ENCODE measurements at regions not wholly inside any gene's neighbourhood (a gene's known extent, or its start where the extent isn't known, plus 50 kb on each side); places are given as distances from the start of the nearest gene placed in this dataset.

DNA sequence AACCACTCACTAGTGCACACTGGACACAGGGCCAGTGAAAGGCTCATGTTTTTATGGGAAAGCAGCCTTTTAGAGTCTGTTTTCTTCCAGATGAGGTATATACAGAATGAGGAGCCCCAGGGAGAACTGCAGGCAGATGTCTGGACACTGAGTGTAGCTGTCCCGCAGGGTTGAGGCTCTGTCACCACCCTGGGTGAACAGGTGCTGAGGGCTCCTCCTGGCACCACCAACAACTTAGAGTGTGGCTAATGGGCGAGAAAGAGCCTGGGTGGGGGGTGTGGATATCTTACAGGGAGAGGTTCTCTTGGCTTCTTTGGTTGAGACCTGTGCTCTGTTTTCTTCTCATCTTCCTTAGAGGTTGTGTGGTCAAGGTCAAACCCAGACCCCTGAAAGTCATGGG, 202.1 kb upstream of the GPR12 start:
- no peaks in the 10 kb centered on the region for H3K9me3 ChIP-seq
- DNase-seq, result no peak
- no peaks in the 10 kb centered on the region for H3K36me3 ChIP-seq
- peaks cover 0 to 8% (median 0%) of the 10 kb centered on the region in 7 donors for H3K27me3 ChIP-seq (replicated peaks in 1 of 7)
- TF ChIP-seq POLR2AphosphoS5 (IDR thresholded peaks at IDR 0.05) (no peak), POLR2A (IDR thresholded peaks at IDR 0.05) (no peak)
- TF ChIP-seq, protein P1, sequence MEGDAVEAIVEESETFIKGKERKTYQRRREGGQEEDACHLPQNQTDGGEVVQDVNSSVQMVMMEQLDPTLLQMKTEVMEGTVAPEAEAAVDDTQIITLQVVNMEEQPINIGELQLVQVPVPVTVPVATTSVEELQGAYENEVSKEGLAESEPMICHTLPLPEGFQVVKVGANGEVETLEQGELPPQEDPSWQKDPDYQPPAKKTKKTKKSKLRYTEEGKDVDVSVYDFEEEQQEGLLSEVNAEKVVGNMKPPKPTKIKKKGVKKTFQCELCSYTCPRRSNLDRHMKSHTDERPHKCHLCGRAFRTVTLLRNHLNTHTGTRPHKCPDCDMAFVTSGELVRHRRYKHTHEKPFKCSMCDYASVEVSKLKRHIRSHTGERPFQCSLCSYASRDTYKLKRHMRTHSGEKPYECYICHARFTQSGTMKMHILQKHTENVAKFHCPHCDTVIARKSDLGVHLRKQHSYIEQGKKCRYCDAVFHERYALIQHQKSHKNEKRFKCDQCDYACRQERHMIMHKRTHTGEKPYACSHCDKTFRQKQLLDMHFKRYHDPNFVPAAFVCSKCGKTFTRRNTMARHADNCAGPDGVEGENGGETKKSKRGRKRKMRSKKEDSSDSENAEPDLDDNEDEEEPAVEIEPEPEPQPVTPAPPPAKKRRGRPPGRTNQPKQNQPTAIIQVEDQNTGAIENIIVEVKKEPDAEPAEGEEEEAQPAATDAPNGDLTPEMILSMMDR (IDR thresholded peaks at IDR 0.05 in 8 of 11, conservative IDR thresholded peaks at IDR 0.05 in 3 of 11), result no peak
- intact Hi-C loops (cut with DNase I; ENCODE audit: low total_unique reads), result no loop called here
- 65 to 93% (median 90%) methylated on average over 1 to 2 of the region's 2 CpGs for WGBS, 5 donors
- H3K4me1 ChIP-seq, result peaks cover 0 to 13% (median 3%) of the 10 kb centered on the region in 6 donors
- H3K27ac ChIP-seq, result no peak overlapping the region
- H3K4me3 ChIP-seq, result no peak overlapping the region

DNA sequence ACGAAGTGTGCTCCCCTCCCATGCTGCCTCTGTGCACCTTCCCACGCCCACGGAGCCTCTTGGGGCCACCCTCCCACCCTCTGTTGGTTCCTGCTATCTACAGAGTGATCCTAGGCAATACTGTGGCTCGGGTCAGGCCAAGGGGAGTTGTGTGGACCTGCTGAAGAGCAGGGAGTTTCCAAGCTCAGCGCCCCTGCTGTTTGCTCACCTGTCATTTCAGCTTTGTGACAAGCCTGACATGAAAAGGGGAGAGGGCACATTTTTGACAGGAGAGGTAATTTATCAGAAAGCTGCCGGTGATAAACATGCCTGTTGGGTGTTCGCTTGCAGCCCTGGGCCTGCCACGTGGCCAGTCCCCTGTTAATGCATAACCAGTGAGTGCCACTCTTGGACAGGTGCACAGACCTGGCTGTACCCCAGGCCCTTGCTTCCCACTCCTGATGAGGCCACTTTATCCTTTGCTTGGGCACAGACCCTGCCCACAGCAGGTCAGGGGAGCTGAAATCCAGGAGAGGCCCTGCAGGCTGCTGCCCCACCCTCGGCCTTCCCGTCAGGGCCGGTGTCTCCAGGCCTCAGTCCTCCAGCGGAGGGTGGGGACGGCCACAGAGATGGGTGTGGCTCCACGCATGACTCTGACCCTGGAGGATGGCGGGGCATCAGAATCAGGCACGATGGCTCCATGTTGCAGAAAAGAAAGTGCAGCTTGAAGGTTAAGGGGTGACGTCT, 201.5 kb upstream of the GPR12 start:
- H3K27ac ChIP-seq, result no peak overlapping the region
- TF ChIP-seq, protein P1 (IDR thresholded peaks at IDR 0.05 in 8 of 11, conservative IDR thresholded peaks at IDR 0.05 in 3 of 11), result no peak
- TF ChIP-seq POLR2AphosphoS5 (IDR thresholded peaks at IDR 0.05) (no peak), POLR2A (IDR thresholded peaks at IDR 0.05) (no peak)
- no peak for DNase-seq
- intact Hi-C loops (cut with DNase I; ENCODE audit: low total_unique reads), result no loop called here
- peaks cover 0 to 12% (median 3%) of the 10 kb centered on the region in 6 donors for H3K4me1 ChIP-seq
- H3K4me3 ChIP-seq, result no peak overlapping the region
- H3K27me3 ChIP-seq (replicated peaks in 1 of 7), result peaks cover 0 to 8% (median 0%) of the 10 kb centered on the region in 7 donors
- H3K9me3 ChIP-seq, result no peaks in the 10 kb centered on the region
- WGBS, 5 donors, result 75 to 85% (median 78%) methylated on average over 15 to 17 of the region's 17 CpGs
- H3K36me3 ChIP-seq, result no peaks in the 10 kb centered on the region

DNA sequence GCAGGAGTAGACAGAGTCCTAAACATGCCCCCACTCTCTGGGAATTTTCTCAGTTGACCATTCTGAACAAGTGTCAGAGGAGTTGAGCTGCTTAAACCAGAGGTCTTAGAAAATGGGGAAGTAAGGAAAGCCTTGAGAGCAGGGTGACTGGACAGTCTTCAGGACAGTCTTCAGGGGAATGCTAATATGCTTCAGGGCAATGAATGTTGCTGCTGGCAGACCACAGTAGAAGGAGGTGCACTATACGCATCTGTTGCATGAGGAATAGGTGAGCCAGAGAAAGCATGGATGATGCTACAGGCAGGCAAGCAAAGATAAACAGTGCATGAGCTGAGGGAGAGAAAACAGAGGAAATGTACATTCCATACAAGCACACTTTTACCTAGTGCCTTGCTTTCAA, 196.6 kb upstream of the GPR12 start:
- no peaks in the 10 kb centered on the region for H3K9me3 ChIP-seq
- H3K36me3 ChIP-seq, result no peaks in the 10 kb centered on the region
- H3K4me1 ChIP-seq, result no peaks in the 10 kb centered on the region
- intact Hi-C loops (cut with DNase I; ENCODE audit: low total_unique reads), result no loop called here
- DNase-seq, result no peak
- H3K27ac ChIP-seq, result no peak overlapping the region
- peaks cover 0 to 12% (median 0%) of the 10 kb centered on the region in 7 donors for H3K27me3 ChIP-seq (replicated peaks in 1 of 7)
- TF ChIP-seq, protein P1 (IDR thresholded peaks at IDR 0.05 in 8 of 11, conservative IDR thresholded peaks at IDR 0.05 in 3 of 11), result no peak
- TF ChIP-seq POLR2AphosphoS5 (IDR thresholded peaks at IDR 0.05), result no peak
- no peak for TF ChIP-seq POLR2A (IDR thresholded peaks at IDR 0.05)
- no peak overlapping the region for H3K4me3 ChIP-seq
- 18 to 67% (median 37%) methylated on average over 1 of the region's 1 CpG for WGBS, 5 donors

DNA sequence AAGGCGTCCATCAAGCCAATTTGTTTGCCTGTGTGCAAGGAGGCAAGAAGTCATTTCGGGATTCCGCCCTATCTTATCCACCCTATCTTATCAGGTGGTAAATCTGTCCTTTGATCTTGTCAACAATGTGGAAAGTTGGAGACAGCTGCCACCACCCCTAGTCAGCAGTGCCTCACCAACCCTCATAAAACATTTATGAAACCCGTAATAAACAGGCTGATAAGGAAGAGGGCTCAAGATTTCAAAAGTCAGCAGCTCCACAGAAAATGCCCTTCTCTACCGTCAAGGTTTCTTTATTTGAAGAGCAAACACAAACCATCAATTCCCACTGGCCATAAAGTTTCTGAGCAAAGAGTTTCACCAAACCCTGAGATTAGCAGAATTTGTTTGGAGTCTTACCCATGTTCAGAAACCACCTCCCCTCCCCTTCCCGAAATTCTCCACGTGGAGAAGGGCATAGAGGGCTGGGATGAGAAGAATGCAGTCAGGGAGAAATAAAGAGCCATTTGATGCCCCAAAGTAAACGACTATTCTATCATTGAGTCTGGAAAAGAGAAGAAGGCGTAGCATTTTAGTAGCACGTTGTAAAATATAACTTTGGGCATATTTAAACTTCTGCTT, 196.0 kb upstream of the GPR12 start:
- TF ChIP-seq POLR2AphosphoS5 (IDR thresholded peaks at IDR 0.05) (no peak), POLR2A (IDR thresholded peaks at IDR 0.05) (no peak)
- TF ChIP-seq, protein P1 (IDR thresholded peaks at IDR 0.05 in 8 of 11, conservative IDR thresholded peaks at IDR 0.05 in 3 of 11), result no peak
- 41 to 49% (median 45%) methylated on average over 10 of the region's 10 CpGs for WGBS, 5 donors
- H3K36me3 ChIP-seq, result no peaks in the 10 kb centered on the region
- H3K4me3 ChIP-seq, result no peak overlapping the region
- no peaks in the 10 kb centered on the region for H3K9me3 ChIP-seq
- no peak for DNase-seq
- H3K27me3 ChIP-seq (replicated peaks in 1 of 7), result peaks cover 0 to 12% (median 0%) of the 10 kb centered on the region in 7 donors
- no peak overlapping the region for H3K27ac ChIP-seq
- H3K4me1 ChIP-seq, result no peaks in the 10 kb centered on the region
- intact Hi-C loops (cut with DNase I; ENCODE audit: low total_unique reads), result no loop called here
